ELF-1 (cell line): ENCODE measurements at regions not wholly inside any gene's neighbourhood (a gene's known extent, or its start where the extent isn't known, plus 50 kb on each side); places are given as distances from the start of the nearest gene placed in this dataset.
A peak's percentile ranks its signal among the peaks of the same experiment; 100 is the strongest.
"Not testable (repeated sequence)": the region's sequence is repeated elsewhere in the genome, so short reads cannot be mapped to it uniquely, and the experiment has no call there.

Experiments used
- DNase-seq: peaks from one replicate; pipeline ENCODE4 v3.0.0-alpha.2; 2016; ENCODE audit warnings: low read depth, low spot score

DNA sequence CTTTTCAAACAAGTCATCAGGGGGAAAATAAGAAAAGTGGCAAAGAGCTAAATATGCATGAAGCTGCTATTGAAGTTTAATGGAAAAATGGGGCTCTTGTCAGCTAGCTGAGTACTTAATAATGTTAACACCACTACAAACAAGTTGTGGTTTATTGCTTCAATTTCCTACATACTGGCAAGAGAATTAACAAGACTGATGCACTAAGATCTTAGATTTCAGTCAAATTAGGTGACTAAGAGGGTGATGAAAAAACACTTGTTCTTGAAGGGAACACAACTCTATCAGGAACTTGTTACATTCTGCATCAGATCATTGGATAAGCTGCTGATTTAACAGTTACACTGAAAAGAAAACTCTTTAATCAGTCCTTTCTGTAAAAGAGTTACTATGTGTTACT lies 234.6 kb upstream of the AFF2 start:
- DNase-seq, result no peak

DNA sequence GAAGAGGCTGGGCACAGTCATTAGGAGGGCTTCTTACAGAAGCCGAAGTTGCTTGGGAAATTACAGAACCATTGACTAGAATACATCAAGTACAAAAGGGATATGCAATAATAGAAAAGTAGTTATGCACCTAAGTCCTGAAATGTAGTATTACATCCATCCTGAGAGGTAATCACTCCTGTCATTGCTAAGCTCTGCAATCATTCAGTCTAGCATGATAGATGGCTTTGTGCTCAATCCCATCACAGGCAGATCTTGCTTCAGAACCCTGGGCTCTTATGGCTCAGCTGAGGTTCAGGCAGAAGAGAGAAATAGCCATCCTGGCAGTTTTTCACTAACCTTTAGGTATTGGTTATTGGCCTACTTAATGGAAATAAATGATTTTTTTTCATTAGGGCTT lies 231.7 kb upstream of the AFF2 start:
- DNase-seq, result no peak

DNA sequence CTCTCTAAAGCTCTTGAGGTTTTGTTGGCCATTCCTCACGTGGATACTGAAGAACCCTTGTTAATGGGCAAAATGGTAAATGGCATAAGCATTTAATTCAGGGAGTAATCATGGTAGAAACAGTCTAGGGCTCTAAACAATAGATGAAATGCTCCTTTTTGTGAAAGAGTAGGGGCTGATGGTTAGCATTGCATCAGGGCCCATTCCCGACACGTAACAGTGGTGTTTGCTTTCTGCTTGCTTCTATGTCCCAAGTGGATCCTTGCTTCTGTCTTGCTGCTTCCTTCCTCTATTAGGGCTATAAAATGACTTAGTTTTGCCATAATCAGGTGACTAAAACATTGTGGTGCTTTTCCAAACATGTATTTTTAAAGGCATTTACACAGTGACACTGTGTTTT lies 230.9 kb upstream of the AFF2 start:
- DNase-seq, result no peak

DNA sequence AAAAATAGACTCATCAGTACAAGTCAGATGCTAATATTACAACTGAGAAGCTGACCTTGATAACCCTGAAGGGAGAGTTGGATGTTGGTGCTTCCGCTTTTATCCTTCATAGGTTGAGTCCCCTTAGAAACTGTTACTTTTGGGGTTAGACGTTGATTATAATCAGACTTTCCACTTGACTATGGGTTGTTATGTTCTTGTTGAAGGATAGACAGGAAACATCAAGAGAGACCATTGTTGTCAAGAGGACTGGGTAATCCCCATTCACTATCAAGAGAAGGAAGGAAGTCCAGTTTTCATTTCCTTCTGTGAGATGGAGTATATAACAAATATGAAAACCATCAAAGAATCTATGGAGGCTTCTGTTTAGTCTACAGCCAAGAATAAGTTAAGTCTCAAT lies 229.9 kb upstream of the AFF2 start:
- DNase-seq, result no peak

DNA sequence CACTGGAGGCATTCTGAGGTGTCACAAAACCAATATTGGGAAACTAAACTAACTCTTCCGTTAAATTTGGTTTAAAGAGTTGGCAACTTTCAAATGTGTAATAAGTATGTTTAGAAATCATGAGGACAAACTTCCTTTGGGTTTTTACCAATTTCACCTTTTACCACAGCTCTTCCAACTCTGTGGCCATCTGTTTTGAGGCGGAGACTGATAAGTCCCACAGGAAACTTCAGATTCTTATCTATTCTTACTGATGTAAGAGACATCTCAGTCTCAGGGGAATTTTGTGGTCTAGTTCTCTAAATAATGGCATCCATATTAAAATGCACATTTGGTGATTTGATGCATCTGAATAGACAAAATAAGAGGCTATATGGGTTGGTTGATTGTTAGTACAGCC lies 229.2 kb upstream of the AFF2 start:
- no peak for DNase-seq

DNA sequence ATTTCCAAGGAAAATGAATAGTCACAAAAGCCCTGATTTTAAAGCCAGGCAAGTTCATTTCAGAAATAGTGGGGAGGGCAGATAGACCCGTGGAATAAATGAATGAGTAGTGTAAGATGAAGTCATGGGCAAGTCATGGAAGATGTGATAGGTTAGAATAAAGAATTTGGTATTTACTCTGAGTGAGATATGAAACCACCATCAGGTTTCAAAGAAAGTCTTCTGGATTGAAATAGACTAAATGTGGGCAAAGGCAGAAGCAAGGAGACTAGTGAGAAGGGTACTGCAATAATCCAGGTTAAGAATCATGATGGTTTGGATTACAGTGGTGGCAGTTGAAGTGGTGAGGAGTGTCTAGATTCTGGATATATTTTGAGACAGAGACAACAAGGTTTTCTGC lies 218.5 kb upstream of the AFF2 start:
- DNase-seq, result no peak

DNA sequence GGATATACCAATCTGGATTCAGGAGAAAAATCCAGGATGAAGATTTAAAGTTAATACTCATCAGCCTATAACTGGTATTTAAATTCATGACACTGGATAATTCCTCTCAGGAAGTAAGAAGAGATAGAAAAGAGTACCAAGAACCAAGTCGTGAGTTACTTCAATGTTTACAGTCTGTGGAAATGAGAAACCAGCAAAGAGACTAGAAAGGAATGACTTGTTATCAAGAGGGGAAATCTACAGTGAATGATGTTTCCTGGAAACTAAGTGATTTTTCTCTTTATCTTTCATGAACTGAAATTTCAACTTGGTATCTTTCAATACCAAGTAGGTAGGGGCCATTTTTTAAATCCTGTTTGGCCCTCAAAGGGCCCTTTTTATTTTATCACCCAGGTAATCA lies 217.9 kb upstream of the AFF2 start:
- no peak for DNase-seq

DNA sequence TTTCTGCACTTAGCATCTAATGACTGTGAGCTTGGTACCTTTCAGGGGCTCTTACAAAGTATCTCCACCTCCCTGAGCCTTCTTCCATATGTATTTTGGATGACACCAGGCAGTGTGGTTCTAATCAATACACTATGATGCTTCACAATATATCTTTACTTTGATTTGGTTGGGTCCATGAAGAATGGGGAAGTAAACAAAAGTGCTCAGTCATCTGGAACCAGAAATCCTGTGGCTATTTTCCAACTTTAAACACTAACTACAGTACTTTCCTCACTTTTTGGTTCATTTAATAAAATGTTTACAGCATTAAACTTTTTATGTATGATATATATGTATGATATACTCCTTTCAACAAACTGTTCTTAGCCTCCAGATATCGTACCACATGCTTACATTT lies 216.4 kb upstream of the AFF2 start:
- no peak for DNase-seq

DNA sequence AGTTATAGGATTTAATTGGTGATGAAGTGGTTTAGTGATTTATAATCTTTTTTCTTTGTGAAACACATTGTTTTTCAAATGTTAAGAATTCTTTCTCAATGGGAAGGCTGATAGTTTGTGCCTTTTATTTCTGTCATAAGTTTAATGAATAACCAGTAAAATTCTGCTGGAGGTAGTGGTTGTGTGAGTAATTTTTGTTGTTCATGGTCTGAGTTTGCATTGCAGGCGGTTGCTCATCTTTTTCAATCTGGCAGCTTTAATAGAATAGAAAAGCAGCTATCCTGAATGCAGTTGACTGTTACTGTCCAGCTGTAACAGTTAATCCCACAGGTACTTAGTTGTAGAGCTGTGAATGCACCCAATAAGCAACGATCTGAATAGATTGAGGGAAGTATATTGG lies 215.6 kb upstream of the AFF2 start:
- no peak for DNase-seq

DNA sequence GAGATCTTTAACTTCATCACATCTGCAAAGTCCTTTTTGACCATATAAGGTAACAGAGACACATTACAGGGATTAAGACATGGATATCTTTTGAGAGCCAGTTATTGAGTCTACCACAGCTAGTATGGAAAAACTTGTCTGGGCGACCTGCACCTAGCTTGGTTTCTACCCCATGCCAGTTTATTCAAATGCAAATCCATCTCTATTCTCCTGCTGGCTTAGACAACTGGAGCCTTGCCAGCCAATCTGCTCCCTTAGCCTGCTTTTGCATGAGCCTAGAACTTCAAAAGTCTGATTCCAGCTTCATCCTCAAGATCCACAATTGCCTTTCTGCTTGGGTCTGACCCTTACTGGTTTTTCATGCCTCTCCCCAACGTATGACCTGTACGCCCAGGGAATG lies 212.0 kb upstream of the AFF2 start:
- no peak for DNase-seq

DNA sequence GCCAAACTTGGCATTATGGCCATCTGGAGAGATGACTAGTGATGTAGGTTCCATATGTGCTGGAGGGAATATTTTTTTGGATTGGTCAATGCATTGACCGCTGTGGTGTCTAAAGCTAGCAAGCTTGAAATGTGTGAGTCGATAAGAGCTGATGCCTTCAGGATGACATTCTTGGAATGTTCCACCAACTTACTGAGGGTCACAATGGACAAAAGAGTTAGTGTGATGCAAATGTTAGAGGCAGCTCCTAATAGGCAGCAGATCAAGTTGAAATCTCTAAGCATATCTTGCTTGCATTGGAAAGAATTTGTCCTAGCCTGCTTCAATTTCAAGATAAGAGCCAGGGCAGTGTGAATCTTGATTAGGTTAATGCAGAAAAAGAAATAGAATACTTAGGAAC lies 210.4 kb upstream of the AFF2 start:
- peak; percentile 52 for DNase-seq

DNA sequence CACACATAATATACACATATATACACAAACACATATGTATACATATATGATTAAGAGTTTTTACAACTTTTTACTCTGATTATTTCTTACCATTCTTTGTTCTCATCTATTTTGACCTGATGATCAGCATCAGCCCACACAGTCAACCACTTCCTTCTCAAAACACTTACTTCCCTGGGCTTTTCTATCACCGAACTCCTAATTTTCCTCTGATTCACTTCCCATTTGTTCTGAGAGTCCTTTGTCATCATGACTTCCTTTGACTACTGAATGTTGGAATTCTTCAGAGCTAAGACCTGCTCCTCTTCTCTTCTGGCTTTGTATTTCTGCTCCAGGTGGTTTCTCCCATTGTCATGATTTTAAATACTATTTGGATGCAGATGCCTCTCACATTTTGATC lies 209.5 kb upstream of the AFF2 start:
- DNase-seq, result peak; percentile 3

DNA sequence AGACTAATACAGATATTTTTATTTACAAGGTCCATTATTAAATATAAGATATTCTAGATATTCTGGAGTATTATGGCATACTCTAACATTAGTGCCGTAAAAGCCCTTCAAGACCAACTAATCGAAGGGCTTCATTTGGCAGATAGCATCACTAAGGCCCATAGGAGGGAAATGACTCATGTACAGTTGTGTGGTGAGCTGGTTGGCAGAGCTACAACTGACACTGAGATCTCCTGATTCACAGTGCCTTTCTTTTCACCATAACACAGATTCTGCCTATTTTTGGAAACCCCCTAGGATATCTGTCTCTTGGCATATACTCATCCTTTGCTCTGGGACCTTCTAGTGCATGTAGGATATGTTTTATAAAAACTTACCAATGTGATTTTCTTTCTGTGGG lies 201.7 kb upstream of the AFF2 start:
- DNase-seq, result no peak

DNA sequence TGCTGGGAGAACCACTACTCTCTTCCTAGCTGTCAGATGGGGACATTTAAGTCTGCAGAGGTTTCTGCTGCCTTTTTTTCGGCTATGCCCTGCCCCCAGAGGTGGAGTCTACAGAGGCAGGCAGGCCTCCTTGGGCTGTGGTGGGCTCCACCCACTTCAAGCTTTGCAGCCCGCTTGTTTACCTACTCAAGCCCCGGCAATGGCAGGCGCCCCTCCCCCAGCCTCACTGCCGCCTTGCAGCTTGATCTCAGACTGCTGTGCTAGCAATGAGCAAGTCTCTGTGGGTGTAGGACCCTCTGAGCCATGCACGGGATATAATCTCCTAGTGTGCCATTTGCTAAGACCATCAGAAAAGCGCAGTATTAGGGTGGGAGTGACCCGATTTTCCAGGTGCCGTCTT lies 195.2 kb upstream of the AFF2 start:
- DNase-seq, result not testable (repeated sequence)

DNA sequence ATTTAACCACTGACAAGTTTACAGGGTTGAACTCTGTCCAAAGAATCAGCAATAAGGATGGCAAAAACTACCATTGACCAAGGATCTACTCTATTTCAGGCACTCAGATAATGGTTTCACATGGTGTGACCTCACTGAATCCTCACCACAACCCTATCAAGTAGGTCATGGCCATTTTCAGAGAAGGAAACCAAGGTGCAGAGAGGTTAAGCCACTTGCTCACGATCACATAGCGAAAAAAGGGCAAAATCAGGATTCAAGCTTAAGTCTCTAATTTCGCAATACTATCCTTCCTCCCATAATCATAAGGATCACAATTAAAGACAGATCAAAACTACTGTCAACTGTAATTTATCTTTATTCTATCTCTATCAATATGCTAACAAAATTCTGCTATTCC lies 191.0 kb upstream of the AFF2 start:
- DNase-seq, result no peak

DNA sequence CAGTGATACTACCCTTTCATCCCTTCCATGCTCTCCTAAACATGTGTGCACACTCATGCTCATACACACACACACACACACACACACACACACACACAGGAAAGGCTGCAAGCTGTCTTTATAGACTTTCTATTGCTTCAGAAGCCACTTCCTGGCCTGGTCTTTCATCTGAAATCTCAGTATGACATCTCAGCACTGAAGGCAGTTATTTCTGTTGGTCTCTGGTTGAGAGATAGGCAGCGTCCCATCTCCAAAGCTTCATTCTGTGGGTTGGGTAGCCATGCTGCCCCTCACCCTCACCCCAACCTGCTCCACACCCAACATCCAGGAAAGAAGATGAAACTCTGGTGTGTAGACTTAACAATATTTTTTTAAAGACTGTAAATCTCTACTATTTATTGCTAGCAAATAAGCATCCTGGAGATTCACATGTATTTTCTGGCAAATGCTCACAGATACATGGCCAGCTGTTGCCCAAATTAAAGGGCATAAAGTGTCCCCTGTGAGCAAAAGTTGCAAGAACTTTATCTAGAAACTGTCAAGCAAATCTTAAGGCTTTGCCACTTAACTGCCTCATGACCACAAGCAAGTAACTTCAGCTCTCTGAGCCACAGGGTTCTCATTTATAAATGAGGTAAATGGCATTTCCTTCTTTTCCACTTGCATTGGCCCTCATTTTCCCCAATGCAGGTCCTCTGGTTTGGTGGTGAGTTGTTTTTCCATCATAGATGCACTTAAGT lies 189.8 kb upstream of the AFF2 start:
- no peak for DNase-seq

DNA sequence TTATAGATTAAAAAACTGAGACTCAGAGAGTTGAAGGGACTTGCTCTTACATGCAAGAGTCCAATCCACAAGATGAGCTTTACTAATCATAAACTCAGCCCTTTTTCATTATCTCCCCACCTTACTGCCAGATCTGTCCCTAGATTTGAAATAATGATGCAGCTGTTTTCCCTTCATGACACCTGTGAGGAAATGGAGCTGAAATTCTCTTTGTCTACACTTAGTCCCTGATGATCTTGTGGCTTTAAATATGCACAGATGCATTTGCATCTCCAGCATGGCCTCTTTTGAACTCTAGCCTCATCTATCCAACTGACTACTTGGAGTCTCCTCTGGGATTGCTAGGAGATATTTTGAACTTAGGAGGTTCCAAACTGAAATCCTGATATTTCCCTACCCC lies 188.9 kb upstream of the AFF2 start:
- no peak for DNase-seq

DNA sequence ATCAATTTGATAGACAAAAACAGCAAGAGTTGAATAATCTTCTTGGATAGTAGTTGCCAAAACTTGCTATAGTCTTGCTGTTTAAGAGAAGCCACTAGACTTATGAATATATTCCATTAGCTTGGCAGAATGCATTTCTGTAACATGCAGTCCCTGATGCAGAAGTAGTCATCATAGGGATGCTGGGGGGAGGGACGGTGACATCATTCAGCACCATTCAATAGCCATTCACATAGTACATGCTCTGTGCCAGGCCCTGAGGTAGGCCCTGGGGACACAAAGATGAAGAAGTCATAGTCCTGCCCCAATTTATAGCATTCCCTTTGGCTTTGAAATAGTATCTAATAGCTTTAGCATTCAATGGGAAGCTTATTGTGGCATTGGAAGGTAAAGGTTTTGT lies 185.5 kb upstream of the AFF2 start:
- no peak for DNase-seq

DNA sequence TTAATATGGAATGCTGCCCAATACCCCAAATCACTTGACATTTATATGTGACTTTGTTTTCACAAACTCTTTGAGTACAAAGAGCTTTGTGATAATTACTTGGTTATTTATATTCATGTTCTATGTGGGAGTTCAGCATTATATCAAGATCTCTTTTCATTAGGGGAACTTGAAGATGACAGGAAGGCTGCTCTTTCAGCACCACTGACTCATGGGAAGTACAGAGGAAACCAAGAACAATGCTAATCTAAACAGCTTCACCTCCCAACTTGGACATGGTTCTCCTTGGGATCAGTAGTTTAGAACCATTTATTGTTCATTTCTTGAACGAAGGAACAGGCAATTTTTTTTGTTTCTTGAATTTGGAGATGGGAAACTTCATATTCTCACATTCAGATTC lies 184.0 kb upstream of the AFF2 start:
- no peak for DNase-seq

DNA sequence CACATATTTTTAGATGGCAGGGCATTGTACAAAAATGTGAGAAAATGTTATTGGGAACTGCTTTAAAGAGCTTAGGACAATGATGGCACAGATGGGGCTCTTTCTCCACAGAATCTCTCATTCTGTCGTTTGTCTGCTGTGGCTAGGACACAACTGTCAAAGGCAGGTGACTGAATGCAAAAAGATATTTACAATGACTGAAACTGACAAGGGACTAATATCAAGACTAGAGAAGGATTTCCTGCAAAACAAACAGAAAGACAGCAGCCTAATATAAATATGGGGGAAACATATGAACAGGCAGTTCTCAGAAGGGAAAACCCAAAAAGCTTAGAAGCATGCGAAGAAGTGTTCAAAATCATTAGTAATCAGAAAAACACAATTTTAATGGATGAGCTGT lies 177.5 kb upstream of the AFF2 start:
- DNase-seq, result no peak

DNA sequence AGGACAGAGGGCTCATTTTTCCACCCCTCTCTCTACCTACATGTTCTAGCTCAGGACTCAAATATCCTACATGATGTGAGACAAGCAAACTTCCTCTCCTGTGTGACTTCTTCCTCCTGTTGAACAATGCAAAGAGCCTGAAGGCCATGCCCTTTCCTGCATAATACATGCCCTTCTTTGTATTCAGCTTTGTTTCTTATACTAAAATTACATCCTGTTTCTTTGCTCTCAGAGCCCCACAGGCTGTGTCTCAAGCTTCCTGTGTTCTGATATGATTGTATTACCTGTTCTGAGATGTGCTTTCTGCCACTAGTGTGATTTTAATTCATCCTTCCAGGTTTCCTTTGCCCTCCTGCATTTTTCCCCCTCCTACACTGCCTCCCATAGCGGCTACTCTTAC lies 166.4 kb upstream of the AFF2 start:
- DNase-seq, result no peak

DNA sequence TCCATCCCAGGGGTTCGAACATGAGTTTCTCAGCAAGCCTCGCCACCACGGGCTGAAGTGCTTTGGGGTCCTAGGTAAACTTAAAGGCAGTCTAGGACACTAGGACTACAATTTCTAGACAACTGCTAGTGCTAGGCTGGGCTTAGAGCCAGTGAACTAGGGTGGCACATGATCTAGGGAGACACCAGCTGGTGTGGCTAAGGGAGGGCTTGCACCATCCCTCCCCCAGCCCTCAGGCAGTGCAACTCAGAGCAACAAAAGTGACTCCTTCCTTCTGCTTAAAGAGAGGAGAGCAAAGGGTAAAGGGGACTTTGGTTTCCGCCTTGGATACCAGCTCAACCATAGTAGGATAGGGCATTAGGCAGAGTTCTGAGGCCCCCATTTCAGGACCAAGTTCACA lies 162.5 kb upstream of the AFF2 start:
- DNase-seq, result no peak

DNA sequence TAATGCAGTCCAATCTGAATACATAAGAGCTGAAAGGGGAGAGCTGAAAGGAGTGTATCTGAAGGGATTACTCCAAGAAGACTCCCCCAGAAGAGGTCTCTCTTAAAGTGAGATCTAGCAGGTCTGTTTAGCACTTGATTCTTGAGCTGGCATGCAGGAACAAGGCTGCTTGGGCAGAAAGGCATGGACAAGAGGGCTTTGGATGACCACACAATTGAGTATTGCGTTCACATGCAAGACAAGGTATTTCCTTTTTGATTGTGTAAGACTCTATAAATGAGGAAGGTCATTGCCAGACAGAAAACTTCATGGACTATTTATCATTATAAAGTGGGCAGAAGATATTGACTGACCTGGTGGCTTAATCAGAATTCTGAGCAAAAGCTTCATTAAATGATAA lies 145.5 kb upstream of the AFF2 start:
- DNase-seq, result no peak

DNA sequence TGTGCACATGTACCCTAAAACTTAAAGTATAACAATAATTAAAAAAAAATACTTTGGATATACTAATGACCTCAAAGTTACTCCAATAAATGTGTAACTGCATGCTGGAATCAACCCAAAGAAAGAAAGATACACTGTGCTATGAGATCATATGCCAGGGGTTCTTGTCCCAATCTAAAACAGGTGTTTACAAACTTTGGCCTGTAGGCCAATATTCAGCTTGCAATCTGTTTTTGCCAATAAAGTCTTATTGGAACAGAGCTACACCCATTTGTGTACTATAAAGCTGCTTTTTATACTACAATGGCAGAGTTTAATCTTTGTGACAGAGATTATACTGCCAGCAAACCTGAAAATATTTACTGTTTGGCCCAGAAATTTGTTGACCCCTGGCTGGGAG lies 138.8 kb upstream of the AFF2 start:
- DNase-seq, result no peak
